Naive B cell (primary cell): ENCODE measurements at regions not wholly inside any gene's neighbourhood (a gene's known extent, or its start where the extent isn't known, plus 50 kb on each side); places are given as distances from the start of the nearest gene placed in this dataset.
"Not testable (repeated sequence)": the region's sequence is repeated elsewhere in the genome, so short reads cannot be mapped to it uniquely, and the experiment has no call there.

Source experiments
- ATAC-seq, 2 donors: fragments of 150-1000 bp; cut with Tn5 transposase; 2 replicates each; pipeline ENCODE4 v1.10.0; 2021; ENCODE audit warnings: low read depth in 2 of 2, mild to moderate bottlenecking in 2 of 2, moderate library complexity in 2 of 2
- DNase-seq: peaks from one replicate; pipeline ENCODE4 v3.0.0; 2022
- H3K27ac Mint-ChIP-seq, 6 donors: one replicate each; pipeline ENCODE4 v1.8.0; 2020 to 2022; ENCODE audit warnings: mild to moderate bottlenecking in 6 of 6, mixed read lengths in 6 of 6, moderate library complexity in 5 of 6, inconsistent platforms in 2 of 6
- H3K27me3 Mint-ChIP-seq, 3 donors: one replicate each; pipeline ENCODE4 v1.8.0; 2021 to 2022; ENCODE audit warnings: mixed read lengths in 3 of 3, mild to moderate bottlenecking in 1 of 3
- H3K36me3 Mint-ChIP-seq, 2 donors: one replicate each; pipeline ENCODE4 v1.8.0; 2020 to 2022; ENCODE audit warnings: mixed read lengths in 2 of 2, inconsistent platforms in 1 of 2, mild to moderate bottlenecking in 1 of 2
- H3K4me1 Mint-ChIP-seq, 3 donors: one replicate each; pipeline ENCODE4 v1.8.0; 2020 to 2022; ENCODE audit warnings: mixed read lengths in 3 of 3, inconsistent platforms in 1 of 3, mild to moderate bottlenecking in 1 of 3, moderate library complexity in 1 of 3
- H3K4me3 Mint-ChIP-seq, 8 donors: one replicate each; pipeline ENCODE4 v1.8.0; 2020 to 2022; ENCODE audit warnings: mild to moderate bottlenecking in 8 of 8, mixed read lengths in 8 of 8, moderate library complexity in 8 of 8, inconsistent platforms in 2 of 8
- H3K9me3 Mint-ChIP-seq, 7 donors: one replicate each; pipeline ENCODE4 v1.8.0; 2020 to 2022; ENCODE audit warnings: mixed read lengths in 7 of 7, mild to moderate bottlenecking in 5 of 7, inconsistent platforms in 2 of 7, moderate library complexity in 1 of 7

DNA sequence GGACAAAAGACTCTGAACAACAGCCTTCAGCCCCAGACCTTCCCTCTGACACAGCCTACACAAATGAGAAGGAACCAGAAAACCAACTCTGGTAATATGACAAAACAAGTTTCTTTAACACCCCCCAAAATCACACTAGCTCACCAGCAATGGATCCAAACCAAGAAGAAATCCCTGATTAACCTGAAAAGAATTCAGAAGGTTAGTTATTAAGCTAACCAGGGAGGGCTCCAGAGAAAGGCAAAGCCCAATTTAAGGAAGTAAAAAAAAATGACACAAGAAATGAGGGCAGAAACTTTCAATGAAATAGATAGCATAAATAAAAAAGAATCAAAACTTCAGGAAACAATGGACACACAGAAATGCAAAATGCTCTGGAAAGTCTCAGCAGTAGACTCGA lies 224.0 kb downstream of the TRIML1 start:
- Mint-ChIP-seq H3K27ac (no peak overlapping the region), H3K9me3 (peaks cover 1 to 17% (median 10%) of the 10 kb centered on the region in 7 donors), H3K4me3 (no peak overlapping the region), H3K4me1 (no peaks in the 10 kb centered on the region), H3K27me3 (no peaks in the 10 kb centered on the region), H3K36me3 (no peaks in the 10 kb centered on the region)
- no peak for DNase-seq
- no peak for ATAC-seq

DNA sequence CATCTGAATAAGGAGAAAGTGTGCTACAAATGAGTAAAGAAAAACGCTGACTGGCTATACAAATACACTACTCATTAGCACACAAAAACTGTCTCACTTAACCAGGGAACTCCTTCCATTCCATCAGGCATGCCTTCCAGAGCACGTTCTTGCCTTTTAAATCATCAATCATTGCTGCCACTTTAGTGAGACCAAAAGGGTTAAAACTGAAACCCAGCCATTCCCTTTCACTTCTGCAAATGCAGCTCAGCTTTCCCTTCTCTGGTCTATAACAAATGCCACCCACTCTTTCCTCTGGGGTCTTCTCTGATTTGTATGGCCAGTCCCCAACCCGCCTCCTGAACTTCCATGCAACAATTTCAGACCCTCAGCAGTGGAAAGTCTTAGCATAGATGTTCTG lies 231.5 kb downstream of the TRIML1 start:
- DNase-seq (no peak), ATAC-seq (no peak)
- Mint-ChIP-seq H3K4me1 (no peaks in the 10 kb centered on the region), H3K4me3 (no peak overlapping the region), H3K36me3 (no peaks in the 10 kb centered on the region), H3K9me3 (peaks cover 0 to 23% (median 14%) of the 10 kb centered on the region in 7 donors), H3K27ac (no peak overlapping the region), H3K27me3 (no peaks in the 10 kb centered on the region)

DNA sequence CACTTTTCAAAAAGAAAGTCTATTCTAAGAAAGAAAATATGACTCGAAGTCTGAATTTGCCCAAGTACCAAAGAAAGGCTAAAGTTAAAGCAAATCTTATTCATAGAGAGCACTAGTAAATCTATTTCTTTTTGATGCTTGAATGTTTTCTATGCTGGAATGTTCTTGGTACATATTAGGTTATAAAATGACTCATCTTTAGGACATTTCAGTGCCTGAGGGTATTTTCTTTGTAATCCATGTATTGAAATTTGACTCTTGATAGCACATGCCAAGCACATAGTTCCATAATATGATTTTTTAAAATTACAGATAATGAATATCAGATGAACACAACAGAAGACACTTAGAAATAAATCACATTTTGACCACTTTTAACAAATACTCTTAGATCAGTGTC lies 232.8 kb downstream of the TRIML1 start:
- Mint-ChIP-seq H3K9me3 (peaks cover 2 to 28% (median 19%) of the 10 kb centered on the region in 7 donors), H3K4me3 (no peak overlapping the region), H3K27ac (no peak overlapping the region), H3K4me1 (no peaks in the 10 kb centered on the region), H3K27me3 (no peaks in the 10 kb centered on the region), H3K36me3 (peaks cover 0 to 7% of the 10 kb centered on the region in 2 donors)
- no peak for DNase-seq
- no peak for ATAC-seq

DNA sequence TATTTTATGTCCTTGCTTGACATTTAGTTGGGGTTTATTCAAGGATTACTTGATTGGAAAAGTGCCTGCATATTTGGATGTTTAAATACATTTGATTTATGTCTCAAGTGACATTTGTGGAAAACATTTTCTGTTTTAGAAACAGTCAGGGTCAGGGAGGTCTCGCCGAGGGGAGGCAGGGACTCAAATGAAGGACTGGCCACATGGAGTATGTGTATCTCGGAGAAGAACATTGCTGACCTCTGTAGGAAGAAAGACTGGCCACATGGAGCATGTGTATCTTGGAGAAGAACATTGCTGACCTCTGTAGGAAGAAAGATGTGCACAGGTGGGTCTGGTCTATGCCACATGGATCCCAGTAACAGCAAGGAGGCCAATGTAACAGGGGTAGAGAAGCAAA lies 233.6 kb downstream of the TRIML1 start:
- DNase-seq (no peak), ATAC-seq (no peak)
- Mint-ChIP-seq H3K9me3 (peaks cover 2 to 28% (median 18%) of the 10 kb centered on the region in 7 donors), H3K27ac (no peak overlapping the region), H3K4me3 (no peak overlapping the region), H3K4me1 (no peaks in the 10 kb centered on the region), H3K27me3 (no peaks in the 10 kb centered on the region), H3K36me3 (peaks cover 0 to 7% of the 10 kb centered on the region in 2 donors)

DNA sequence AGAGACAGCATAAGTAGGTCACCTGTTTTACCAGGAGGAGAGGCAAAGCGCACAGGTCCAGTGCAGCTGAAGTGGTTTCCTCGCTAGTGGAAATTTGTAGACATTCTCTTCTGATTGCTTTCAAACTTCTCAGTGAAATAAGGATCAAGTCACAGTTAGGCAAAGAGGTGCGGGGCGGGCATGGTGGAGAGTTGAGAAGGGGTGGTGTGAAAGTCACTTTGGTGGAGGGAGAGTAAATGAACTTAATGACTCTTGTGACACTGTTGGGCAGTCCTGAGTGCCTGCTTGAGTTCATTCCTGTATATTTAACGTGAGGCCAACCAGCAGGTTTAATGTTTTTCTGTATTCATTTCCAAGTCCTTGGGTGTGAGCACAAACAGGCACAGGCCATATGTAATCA lies 235.6 kb downstream of the TRIML1 start:
- peak overlapping the region in 1 of 6 donors; percentile 28 for H3K27ac Mint-ChIP-seq
- no peaks in the 10 kb centered on the region for H3K27me3 Mint-ChIP-seq
- no peak overlapping the region for H3K4me3 Mint-ChIP-seq
- no peaks in the 10 kb centered on the region for H3K4me1 Mint-ChIP-seq
- DNase-seq, result no peak
- no peak for ATAC-seq
- H3K9me3 Mint-ChIP-seq, result peaks cover 9 to 30% (median 18%) of the 10 kb centered on the region in 7 donors
- peaks cover 0 to 7% of the 10 kb centered on the region in 2 donors for H3K36me3 Mint-ChIP-seq

DNA sequence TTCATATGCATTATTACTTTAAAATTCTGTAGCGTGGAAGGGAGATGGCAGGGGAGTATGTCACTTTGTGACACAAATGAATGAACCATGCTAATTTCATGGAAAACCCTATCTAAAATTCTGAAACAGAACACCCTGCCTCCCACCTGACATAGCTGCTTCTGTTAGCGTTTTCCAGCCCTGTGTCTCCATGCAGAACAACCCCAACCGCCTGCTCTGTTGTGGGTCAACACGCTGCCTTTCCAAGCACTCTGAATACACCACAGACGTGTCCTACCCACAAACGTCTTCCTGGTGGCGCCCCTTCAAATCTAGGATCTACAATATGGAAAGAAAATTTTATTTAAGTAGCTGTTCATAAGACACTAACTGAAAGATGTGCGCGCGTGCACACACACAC lies 238.6 kb downstream of the TRIML1 start:
- DNase-seq, result no peak
- peaks cover 9 to 39% (median 24%) of the 10 kb centered on the region in 7 donors for H3K9me3 Mint-ChIP-seq
- H3K4me3 Mint-ChIP-seq, result no peak overlapping the region
- ATAC-seq, result no peak
- no peaks in the 10 kb centered on the region for H3K4me1 Mint-ChIP-seq
- H3K27ac Mint-ChIP-seq, result peak overlapping the region in 1 of 6 donors; percentile 68
- H3K27me3 Mint-ChIP-seq, result no peaks in the 10 kb centered on the region
- peaks cover 0 to 13% of the 10 kb centered on the region in 2 donors for H3K36me3 Mint-ChIP-seq

DNA sequence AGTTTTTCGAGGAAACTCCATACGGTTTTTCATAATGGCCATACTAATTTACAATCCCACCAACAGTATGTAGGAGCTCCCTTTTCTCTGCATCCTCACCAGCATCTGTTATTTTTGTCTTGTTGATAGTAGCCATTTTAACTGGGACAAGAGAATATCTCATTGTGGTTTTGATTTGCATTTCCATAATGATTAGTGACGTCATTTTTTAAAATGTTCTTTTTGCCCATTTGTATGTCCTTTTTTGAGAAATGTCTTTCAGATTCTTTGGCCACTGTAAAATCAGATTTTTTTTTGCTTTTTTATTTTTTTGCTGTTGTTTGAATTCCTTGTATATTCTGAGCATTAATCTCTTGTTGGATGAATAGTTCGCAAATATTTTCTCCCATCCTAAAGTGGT lies 243.9 kb downstream of the TRIML1 start:
- ATAC-seq, result no peak
- H3K36me3 Mint-ChIP-seq, result peaks cover 0 to 12% of the 10 kb centered on the region in 2 donors
- no peaks in the 10 kb centered on the region for H3K27me3 Mint-ChIP-seq
- H3K4me3 Mint-ChIP-seq, result no peak overlapping the region
- peaks cover 2 to 31% (median 20%) of the 10 kb centered on the region in 7 donors for H3K9me3 Mint-ChIP-seq
- no peaks in the 10 kb centered on the region for H3K4me1 Mint-ChIP-seq
- no peak for DNase-seq
- no peak overlapping the region for H3K27ac Mint-ChIP-seq

DNA sequence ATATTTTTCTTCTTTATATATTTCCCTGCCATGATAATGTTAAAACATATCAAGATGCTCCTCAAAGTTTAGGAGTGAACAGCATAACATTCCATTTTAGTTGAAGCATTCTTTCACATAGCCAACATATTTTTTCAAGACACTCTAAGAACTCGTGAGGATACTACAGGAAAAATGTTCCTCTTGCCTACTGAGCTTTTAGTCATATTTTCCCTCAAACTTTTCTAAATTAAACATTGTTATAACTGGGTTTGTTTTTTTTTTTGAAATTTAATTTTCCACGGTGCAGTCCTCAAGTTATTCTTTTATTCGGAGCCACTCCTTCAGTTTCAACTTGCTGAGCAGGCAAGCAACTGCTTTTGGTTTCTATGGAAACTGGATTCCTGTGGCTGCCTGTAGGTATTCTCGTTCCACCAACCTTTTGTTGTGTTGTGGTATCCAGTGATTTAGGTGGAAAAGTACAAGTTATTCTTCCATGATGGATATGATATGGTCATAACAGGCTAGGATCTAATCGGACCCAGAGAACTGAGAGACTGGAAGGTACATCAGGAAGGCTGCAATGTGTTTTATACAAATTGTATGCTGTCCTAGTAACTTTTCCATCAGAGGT lies 248.0 kb downstream of the TRIML1 start:
- no peak for DNase-seq
- H3K9me3 Mint-ChIP-seq, result peaks cover 5 to 39% (median 21%) of the 10 kb centered on the region in 7 donors
- no peak overlapping the region for H3K4me3 Mint-ChIP-seq

DNA sequence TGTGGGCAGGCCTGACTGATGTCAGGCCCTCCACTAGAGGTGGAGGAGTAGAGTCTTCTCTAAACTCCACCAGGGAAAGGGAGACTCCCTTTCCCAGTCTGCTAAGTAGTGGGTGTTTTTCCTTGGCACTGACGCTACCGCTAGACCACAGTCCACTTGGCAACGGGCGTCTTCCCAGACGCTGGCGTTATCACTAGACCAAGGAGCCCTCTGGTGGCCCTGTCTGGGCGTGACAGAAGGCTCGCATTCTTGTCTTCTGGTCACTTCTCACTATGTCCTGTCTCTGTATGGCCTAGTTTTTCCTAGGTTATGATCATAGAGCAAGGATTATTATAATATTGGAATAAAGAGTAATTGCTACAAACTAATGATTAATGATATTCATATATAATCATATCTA lies 252.1 kb downstream of the TRIML1 start:
- DNase-seq, ATAC-seq, H3K4me3 Mint-ChIP-seq, H3K27me3 Mint-ChIP-seq, H3K4me1 Mint-ChIP-seq, H3K36me3 Mint-ChIP-seq, H3K27ac Mint-ChIP-seq: not testable (repeated sequence)
- H3K9me3 Mint-ChIP-seq, result peaks cover 5 to 27% (median 13%) of the 10 kb centered on the region in 7 donors

More for the DNA sequence above, 248.0 kb downstream of the TRIML1 start:
- no peaks in the 10 kb centered on the region for H3K27me3 Mint-ChIP-seq
- ATAC-seq, result no peak
- no peak overlapping the region for H3K27ac Mint-ChIP-seq
- peaks cover 0 to 7% of the 10 kb centered on the region in 2 donors for H3K36me3 Mint-ChIP-seq
- no peaks in the 10 kb centered on the region for H3K4me1 Mint-ChIP-seq

DNA sequence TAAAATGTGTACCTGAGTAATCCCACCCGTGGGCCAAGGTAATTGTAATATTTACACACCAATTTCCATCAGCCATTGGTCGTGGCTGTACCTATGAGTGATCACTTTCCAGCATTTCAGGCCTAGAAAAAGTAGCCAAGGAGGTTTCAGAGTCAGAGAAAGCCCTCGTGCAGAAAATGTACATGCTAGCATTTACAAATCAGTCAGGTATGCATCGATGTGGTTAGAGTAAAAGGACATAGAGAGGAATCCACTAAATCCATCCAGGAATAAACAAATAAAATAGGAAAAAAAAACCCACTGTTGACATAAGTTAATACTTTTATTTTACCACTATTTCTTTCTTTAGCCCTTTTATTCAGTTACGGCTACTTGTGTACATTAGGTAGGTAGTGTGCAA lies 256.8 kb downstream of the TRIML1 start:
- Mint-ChIP-seq H3K27me3 (no peaks in the 10 kb centered on the region), H3K9me3 (peaks cover 0 to 18% (median 8%) of the 10 kb centered on the region in 7 donors), H3K4me3 (no peak overlapping the region), H3K36me3 (peaks cover 0 to 8% of the 10 kb centered on the region in 2 donors), H3K4me1 (no peaks in the 10 kb centered on the region), H3K27ac (no peak overlapping the region)
- ATAC-seq, result no peak
- DNase-seq, result no peak

DNA sequence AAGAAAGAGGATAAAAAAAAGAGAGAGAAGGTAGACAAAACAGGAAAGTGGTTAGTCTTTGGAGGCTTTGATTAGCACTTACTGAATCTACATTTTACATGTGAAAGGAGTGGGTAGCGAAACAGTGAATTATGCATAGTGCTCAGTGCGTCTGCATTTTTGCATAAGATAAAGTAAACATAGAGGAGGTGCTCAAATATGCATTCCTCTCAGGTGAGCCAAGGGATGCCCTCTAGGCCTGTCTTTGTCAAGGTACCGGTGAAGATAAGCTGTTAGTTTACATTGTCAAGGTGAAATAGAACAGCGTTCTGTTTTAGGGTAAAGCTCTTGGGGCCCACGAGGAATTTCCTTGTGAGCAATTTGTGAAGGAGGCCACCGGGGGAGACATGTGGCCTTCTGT lies 260.6 kb downstream of the TRIML1 start:
- H3K27ac Mint-ChIP-seq, result no peak overlapping the region
- H3K36me3 Mint-ChIP-seq, result no peaks in the 10 kb centered on the region
- no peak overlapping the region for H3K4me3 Mint-ChIP-seq
- DNase-seq (no peak), ATAC-seq (no peak)
- no peaks in the 10 kb centered on the region for H3K4me1 Mint-ChIP-seq
- no peaks in the 10 kb centered on the region for H3K27me3 Mint-ChIP-seq
- peaks cover 0 to 21% (median 7%) of the 10 kb centered on the region in 7 donors for H3K9me3 Mint-ChIP-seq

DNA sequence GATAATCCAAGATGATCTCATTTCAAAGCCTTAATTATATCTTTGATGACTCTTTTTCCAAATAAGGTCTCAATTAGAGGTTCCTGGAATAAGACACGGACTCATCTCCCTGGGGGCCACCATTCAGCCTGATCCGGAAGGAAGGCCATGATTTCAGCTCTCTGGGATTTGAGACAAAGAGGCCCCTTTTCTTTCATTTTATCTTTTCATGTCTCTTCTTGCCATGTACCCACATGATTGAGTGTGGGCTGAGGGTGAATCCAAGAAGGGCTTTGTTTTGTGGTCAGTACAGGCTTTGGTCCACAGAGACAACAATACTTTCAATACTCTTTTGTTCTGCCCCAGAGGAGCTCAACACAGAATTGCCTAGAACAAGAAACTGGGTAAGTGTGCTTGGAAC lies 261.2 kb downstream of the TRIML1 start:
- Mint-ChIP-seq H3K27ac (no peak overlapping the region), H3K9me3 (peaks cover 0 to 23% (median 7%) of the 10 kb centered on the region in 7 donors), H3K36me3 (no peaks in the 10 kb centered on the region), H3K27me3 (no peaks in the 10 kb centered on the region), H3K4me1 (no peaks in the 10 kb centered on the region), H3K4me3 (no peak overlapping the region)
- ATAC-seq (no peak), DNase-seq (no peak)

DNA sequence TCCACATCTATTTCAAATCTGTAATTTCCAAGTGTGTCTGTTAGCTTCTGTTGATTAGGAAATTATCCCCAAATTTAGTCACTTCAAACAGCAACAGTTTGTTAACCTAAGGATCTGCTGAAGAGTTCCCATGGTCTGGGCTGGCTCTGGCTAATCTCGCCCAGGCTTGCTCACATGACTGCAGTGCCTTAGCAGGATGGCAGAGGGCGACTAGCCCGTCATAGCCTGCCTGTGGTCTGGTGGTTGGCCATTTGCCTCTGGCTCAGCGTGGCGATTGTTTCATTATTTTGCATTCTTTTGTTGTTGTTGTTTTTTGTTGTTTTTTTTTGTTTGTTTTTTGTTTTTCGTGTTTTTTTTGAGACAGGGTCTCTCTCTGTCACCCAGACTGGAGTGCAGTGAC lies 264.0 kb downstream of the TRIML1 start:
- peaks cover 0 to 27% (median 7%) of the 10 kb centered on the region in 7 donors for H3K9me3 Mint-ChIP-seq
- H3K4me3 Mint-ChIP-seq, result no peak overlapping the region
- H3K36me3 Mint-ChIP-seq, result no peaks in the 10 kb centered on the region
- H3K27ac Mint-ChIP-seq, result no peak overlapping the region
- ATAC-seq, result no peak
- no peaks in the 10 kb centered on the region for H3K4me1 Mint-ChIP-seq
- no peak for DNase-seq
- no peaks in the 10 kb centered on the region for H3K27me3 Mint-ChIP-seq

DNA sequence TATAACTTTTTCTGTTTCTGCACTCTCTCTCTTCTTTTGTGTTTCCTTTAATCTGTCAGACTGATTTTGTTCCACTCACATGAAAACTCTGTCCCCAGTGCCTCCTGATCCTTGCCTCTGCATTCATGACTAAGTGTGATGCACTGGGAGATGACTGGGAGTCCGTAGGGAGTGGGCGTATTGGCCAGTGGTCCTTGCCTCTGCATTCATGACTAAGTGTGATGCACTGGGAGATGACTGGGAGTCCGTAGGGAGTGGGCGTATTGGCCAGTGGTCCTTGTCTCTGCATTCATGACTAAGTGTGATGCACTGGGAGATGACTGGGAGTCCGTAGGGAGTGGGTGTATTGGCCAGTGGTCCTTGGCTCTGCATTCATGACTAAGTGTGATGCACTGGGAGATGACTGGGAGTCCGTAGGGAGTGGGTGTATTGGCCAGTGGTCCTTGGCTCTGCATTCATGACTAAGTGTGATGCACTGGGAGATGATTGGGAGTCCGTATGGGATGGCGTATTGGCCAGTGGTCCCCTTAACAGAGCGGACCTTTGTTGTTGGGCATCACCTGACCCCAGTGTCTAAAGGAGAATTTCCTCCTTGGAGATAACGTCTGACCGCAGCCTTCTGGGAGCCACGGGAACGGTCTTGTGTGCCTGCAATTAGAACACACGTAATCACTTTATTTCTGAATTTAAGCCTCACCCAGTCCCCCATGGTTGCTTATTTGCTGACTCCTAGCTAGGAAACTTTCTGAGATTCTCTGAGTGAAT lies 266.0 kb downstream of the TRIML1 start:
- DNase-seq, ATAC-seq, H3K4me1 Mint-ChIP-seq, H3K4me3 Mint-ChIP-seq, H3K27ac Mint-ChIP-seq, H3K27me3 Mint-ChIP-seq, H3K36me3 Mint-ChIP-seq: not testable (repeated sequence)
- peaks cover 0 to 21% (median 10%) of the 10 kb centered on the region in 7 donors for H3K9me3 Mint-ChIP-seq
